Right lobe of liver (tissue), 6 donors: ENCODE measurements at regions not wholly inside any gene's neighbourhood (a gene's known extent, or its start where the extent isn't known, plus 50 kb on each side); places are given as distances from the start of the nearest gene placed in this dataset.
"Not testable (repeated sequence)": the region's sequence is repeated elsewhere in the genome, so short reads cannot be mapped to it uniquely, and the experiment has no call there.

Experiments
- ATAC-seq, 4 donors: fragments of 200-7000 bp; cut with Tn5 transposase; one replicate each; pipeline ENCODE4 v1.9.1; 2020; ENCODE audit warnings: mild to moderate bottlenecking in 4 of 4, moderate library complexity in 4 of 4
- DNase-seq, 3 donors: peaks; one replicate each; pipeline ENCODE4 v3.0.0-alpha.2; 2020
- H3K27ac ChIP-seq, 3 donors: fragments of 200-600 bp; one replicate each; pipeline ENCODE4 v1.8.0; 2022
- H3K27me3 ChIP-seq, 2 donors: fragments of 200-600 bp; one replicate each; pipeline ENCODE4 v1.8.0; 2022
- H3K36me3 ChIP-seq, 4 donors: fragments of 200-600 bp; sonication (generic) in 1 of 4; one replicate each; pipeline versions ENCODE4 v1.5.1 to v1.8.0; 2017 to 2022; ENCODE audit warnings: control low read depth in 1 of 4
- H3K4me1 ChIP-seq, 4 donors: fragments of 200-600 bp; sonication (generic) in 1 of 4; one replicate each; pipeline versions ENCODE4 v1.5.1 to v1.8.0; 2017 to 2022; ENCODE audit warnings: control low read depth in 1 of 4
- H3K4me3 ChIP-seq, 3 donors: fragments of 200-600 bp; one replicate each; pipeline ENCODE4 v1.8.0; 2022
- H3K9me3 ChIP-seq, 4 donors: fragments of 200-600 bp; sonication (generic) in 1 of 4; one replicate each; pipeline versions ENCODE4 v1.5.1 to v1.8.0; 2017 to 2022; ENCODE audit warnings: control low read depth in 1 of 4
- POLR2A ChIP-seq: fragments of 450-650 bp; IDR thresholded peaks from one replicate; pipeline ENCODE4 v1.6.1; 2017; ENCODE audit warnings: antibody characterized with exemption, mild to moderate bottlenecking
- WGBS: methylation state at CpG from one replicate; pipeline ENCODE4 v1.1.6; 2018; ENCODE audit warnings: low coverage, low lambda C conversion rate; ENCODE audit not compliant: insufficient coverage; ENCODE audit errors: missing lambda C conversion rate; 5-methylcytosine and 5-hydroxymethylcytosine counted together
- intact Hi-C, 2 donors: fragments of 100-400 bp; cut with DNase I; formaldehyde crosslinking; loops; one replicate each; pipeline versions ENCODE4 v1.11.2 to v1.14.1; 2022
- TF ChIP-seq, protein P1 (sequence below), 4 donors: fragments of 200-600 bp in 3 of 4; fragments of 450-650 bp in 1 of 4; IDR thresholded peaks; one replicate each; pipeline versions ENCODE4 v1.5.1 to v1.8.0; 2016 to 2022; ENCODE audit warnings: antibody characterized with exemption in 4 of 4, mild to moderate bottlenecking in 2 of 4
- donor health status: DM: no; HTN: yes; CAD: no.
- donor health status: DM: no; HTN: no; CAD: no.
- donor health status: DM: no; HTN: no; CAD: no.
- donor health status: DM: no; HTN: yes; CAD: no.
- donor health status: DM: no; HTN: yes; CAD: no.

DNA sequence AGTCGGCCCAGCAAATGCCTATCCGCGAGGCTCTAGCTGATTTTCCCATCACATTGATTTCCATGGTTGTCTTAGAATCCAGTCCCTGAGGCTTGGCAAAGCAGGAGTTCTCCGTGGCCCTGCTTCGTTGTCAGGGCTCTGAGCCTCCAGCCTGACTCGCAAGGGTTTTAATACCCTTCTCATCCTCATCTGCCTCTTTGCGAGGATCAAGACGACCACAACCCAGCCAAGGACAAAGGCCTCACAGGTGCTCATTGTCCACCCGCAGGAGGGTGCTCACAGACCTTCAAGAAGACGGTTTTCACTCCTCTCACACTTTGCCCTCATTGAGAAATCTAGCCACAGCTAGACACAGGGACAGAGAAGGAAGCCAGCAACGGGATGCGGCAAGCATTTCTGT, 610.8 kb downstream of the KCNJ18 start:
- WGBS = 49% methylated on average over 5 of the region's 12 CpGs

DNA sequence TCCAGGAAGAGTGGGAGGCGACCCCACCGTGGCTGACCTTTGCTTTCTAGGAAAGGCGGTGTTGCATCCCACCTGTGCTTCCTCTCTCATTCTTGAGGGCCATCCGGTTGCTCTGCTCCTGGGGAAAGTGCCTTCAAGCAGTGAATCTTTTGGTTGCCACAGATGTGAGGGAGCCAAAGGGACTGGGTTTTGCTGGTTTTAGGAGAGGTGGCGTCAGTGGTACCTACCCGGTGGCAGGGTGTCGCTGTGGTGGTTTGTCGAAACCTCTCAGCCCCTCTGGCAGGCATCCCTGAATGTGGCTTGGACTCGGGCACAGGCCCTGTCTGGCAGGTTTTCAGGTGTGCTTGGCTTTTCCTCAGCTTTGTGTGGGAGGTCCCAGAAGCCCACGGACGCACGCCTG, 611.5 kb downstream of the KCNJ18 start:
- intact Hi-C loops = no loop called here
- no peak for ATAC-seq

More for the DNA sequence above, 610.8 kb downstream of the KCNJ18 start:
- ATAC-seq (no peak), DNase-seq (no peak)
- Histone ChIP-seq H3K36me3 (no peaks in the 10 kb centered on the region), H3K4me3 (no peak overlapping the region), H3K27me3 (no peaks in the 10 kb centered on the region), H3K9me3 (no peaks in the 10 kb centered on the region), H3K4me1 (no peaks in the 10 kb centered on the region), H3K27ac (no peak overlapping the region)
- TF ChIP-seq, protein P1, sequence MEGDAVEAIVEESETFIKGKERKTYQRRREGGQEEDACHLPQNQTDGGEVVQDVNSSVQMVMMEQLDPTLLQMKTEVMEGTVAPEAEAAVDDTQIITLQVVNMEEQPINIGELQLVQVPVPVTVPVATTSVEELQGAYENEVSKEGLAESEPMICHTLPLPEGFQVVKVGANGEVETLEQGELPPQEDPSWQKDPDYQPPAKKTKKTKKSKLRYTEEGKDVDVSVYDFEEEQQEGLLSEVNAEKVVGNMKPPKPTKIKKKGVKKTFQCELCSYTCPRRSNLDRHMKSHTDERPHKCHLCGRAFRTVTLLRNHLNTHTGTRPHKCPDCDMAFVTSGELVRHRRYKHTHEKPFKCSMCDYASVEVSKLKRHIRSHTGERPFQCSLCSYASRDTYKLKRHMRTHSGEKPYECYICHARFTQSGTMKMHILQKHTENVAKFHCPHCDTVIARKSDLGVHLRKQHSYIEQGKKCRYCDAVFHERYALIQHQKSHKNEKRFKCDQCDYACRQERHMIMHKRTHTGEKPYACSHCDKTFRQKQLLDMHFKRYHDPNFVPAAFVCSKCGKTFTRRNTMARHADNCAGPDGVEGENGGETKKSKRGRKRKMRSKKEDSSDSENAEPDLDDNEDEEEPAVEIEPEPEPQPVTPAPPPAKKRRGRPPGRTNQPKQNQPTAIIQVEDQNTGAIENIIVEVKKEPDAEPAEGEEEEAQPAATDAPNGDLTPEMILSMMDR (IDR thresholded peaks at IDR 0.05) = no peak
- TF ChIP-seq POLR2A = no peak
- intact Hi-C loops = no loop called here

DNA sequence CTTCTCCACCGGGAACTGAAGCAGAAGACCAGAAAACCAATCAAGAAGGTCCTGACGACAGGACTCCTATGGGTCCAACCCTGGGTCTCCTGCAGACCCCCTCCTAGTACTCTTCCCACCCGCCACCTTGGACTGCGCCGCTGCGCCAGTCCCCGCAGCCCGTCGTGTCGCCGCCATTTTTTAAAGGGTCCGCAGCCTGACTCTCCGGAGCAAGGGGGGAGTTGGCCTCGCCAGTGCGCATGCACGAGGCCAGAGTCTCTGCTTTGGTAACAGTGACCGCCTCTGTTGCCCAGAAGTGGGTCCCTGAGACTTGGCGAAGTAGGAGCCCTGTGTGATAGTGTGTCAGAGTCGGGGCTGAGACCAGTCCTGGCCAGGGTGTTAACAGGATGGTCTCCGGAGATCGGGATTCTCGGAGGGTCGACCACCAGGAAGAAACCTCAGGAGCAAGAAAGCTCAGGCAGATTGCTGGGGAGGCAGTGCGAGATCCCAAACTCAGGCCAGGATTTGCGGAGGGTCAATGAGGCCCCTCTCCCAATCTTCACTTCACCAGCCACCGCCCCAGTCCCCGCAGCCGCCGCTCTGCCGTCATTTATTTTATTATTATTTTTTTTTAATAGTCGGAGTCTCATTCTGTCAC, 612.5 kb downstream of the KCNJ18 start:
- H3K9me3 ChIP-seq = no peaks in the 10 kb centered on the region
- H3K4me1 ChIP-seq = no peaks in the 10 kb centered on the region
- H3K36me3 ChIP-seq = no peaks in the 10 kb centered on the region
- H3K27ac ChIP-seq = no peak overlapping the region
- 68% methylated on average over 10 of the region's 31 CpGs for WGBS
- no peak for DNase-seq
- intact Hi-C loops = no loop called here
- no peak overlapping the region for H3K4me3 ChIP-seq
- no peak for TF ChIP-seq POLR2A
- TF ChIP-seq, protein P1 (IDR thresholded peaks at IDR 0.05) = no peak
- no peaks in the 10 kb centered on the region for H3K27me3 ChIP-seq
- ATAC-seq = no peak

More for the DNA sequence above, 611.5 kb downstream of the KCNJ18 start:
- Histone ChIP-seq H3K4me3 (no peak overlapping the region), H3K4me1 (no peaks in the 10 kb centered on the region), H3K9me3 (no peaks in the 10 kb centered on the region), H3K27me3 (no peaks in the 10 kb centered on the region), H3K36me3 (no peaks in the 10 kb centered on the region), H3K27ac (no peak overlapping the region)
- WGBS = 61% methylated on average over 2 of the region's 12 CpGs
- TF ChIP-seq POLR2A = no peak
- TF ChIP-seq, protein P1 (IDR thresholded peaks at IDR 0.05) = no peak
- no peak for DNase-seq

DNA sequence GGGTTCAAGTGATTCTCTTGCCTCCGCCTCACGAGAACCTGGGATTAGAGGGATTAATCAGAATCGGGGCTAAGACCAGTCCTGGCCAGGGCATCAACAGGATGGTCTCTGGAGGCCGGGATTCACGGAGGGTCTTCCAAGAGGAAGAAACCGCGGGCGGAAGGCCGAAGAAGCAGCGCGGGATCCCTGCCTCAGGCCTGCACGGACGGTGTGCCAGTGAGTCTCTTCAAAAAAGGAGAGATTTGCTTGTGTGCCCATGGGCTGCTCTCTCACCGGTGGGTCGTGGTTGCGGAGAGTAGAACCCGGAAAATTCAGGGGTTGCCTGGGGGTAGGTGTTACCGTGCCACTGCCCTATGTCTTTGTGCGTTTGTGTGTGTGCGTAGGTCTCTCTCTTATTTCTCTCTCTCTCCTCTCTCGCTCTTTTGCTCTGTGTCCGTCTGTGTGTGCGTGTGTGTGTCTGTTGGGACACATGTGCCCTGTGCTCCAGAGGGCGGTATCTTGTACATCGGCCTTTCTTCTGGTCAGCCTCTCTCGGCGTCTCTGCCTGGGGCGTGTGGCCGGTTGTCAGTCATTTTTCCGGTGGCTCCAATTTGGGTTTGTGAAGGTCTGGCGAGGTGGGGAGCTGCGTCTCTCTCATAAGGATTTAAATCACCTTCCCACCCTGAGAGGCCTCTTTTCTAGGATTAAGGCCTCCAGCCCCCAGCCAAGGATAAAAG, 613.2 kb downstream of the KCNJ18 start:
- no peak overlapping the region for H3K4me3 ChIP-seq
- no peak overlapping the region for H3K27ac ChIP-seq
- no peaks in the 10 kb centered on the region for H3K27me3 ChIP-seq
- no peak for ATAC-seq
- intact Hi-C loops = no loop called here
- DNase-seq = no peak
- no peaks in the 10 kb centered on the region for H3K9me3 ChIP-seq
- no peaks in the 10 kb centered on the region for H3K4me1 ChIP-seq
- H3K36me3 ChIP-seq = no peaks in the 10 kb centered on the region
- WGBS = 77% methylated on average over 23 of the region's 32 CpGs
- TF ChIP-seq, protein P1 (IDR thresholded peaks at IDR 0.05) = no peak
- no peak for TF ChIP-seq POLR2A

DNA sequence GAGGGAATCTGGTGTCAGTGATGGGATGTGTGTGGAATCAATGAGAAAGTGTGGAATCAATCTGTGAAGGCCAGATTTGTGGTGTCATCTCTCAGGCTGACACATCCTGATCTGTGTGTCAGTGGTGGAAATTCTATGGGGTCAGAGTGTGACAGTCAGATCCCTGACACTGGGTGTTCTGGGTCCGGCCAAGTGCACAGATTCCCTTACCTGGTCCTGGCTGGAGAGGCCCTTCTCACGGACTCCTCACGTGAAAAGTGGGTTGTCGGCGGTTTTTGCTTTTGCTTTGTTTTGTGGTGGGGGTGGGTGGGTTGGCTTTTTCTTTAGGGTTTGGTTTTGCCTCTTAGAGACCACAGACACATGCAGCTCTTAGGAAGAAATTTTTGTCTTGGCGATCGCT, 618.0 kb downstream of the KCNJ18 start:
- intact Hi-C loops, ATAC-seq: not testable (repeated sequence)

More for the DNA sequence above, 618.0 kb downstream of the KCNJ18 start:
- H3K36me3 ChIP-seq, H3K4me1 ChIP-seq, DNase-seq, H3K9me3 ChIP-seq, H3K4me3 ChIP-seq, H3K27ac ChIP-seq, H3K27me3 ChIP-seq: not testable (repeated sequence)
- 58% methylated on average over 2 of the region's 7 CpGs for WGBS
